ENCODE measurements at regions not wholly inside any gene's neighbourhood (a gene's known extent, or its start where the extent isn't known, plus 50 kb on each side); places are given as distances from the start of the nearest gene placed in this dataset.

GRCh38 chr4:180207921-180208320 is 2035.3 kb upstream of the TENM3 start:
- Mint-ChIP-seq H3K27ac (no peak overlapping the region), H3K4me3 (no peak overlapping the region), H3K9me3 (no peaks in the 10 kb centered on the region)

GRCh38 chr4:180217070-180217469 is 2026.1 kb upstream of the TENM3 start:
- Mint-ChIP-seq H3K4me3 (no peak overlapping the region), H3K4me1 (no peaks in the 10 kb centered on the region), H3K27ac (no peak overlapping the region), H3K9me3 (peaks cover 10% of the 10 kb centered on the region), H3K27me3 (ENCODE audit: low read depth) (no peaks in the 10 kb centered on the region), H3K36me3 (ENCODE audit: low read depth) (no peaks in the 10 kb centered on the region)
- TF ChIP-seq CTCF (IDR thresholded peaks at IDR 0.05; ENCODE audit: unreplicated experiment in 3 of 3), result no peak

More at GRCh38 chr4:180207921-180208320, 2035.3 kb upstream of the TENM3 start:
- Mint-ChIP-seq H3K27me3 (ENCODE audit: low read depth) (no peaks in the 10 kb centered on the region), H3K36me3 (ENCODE audit: low read depth) (no peaks in the 10 kb centered on the region), H3K4me1 (no peaks in the 10 kb centered on the region)
- TF ChIP-seq CTCF (IDR thresholded peaks at IDR 0.05; ENCODE audit: unreplicated experiment in 3 of 3), result no peak

- TF ChIP-seq CTCF (IDR thresholded peaks at IDR 0.05; ENCODE audit: unreplicated experiment in 3 of 3), result no peak
- Mint-ChIP-seq H3K4me1 (no peaks in the 10 kb centered on the region), H3K4me3 (no peak overlapping the region), H3K9me3 (peaks cover 13% of the 10 kb centered on the region), H3K27ac (no peak overlapping the region), H3K36me3 (ENCODE audit: low read depth) (no peaks in the 10 kb centered on the region), H3K27me3 (ENCODE audit: low read depth) (no peaks in the 10 kb centered on the region)
Measured at GRCh38 chr4:180219080-180219479, 2024.1 kb upstream of the TENM3 start.

- Mint-ChIP-seq H3K27me3 (ENCODE audit: low read depth) (peaks cover 4% of the 10 kb centered on the region), H3K27ac (no peak overlapping the region), H3K36me3 (ENCODE audit: low read depth) (no peaks in the 10 kb centered on the region), H3K9me3 (peaks cover 5% of the 10 kb centered on the region), H3K4me3 (no peak overlapping the region), H3K4me1 (no peaks in the 10 kb centered on the region)
- no peak for TF ChIP-seq CTCF (IDR thresholded peaks at IDR 0.05; ENCODE audit: unreplicated experiment in 3 of 3)
Measured at GRCh38 chr4:180225977-180226376, 2017.2 kb upstream of the TENM3 start.

GRCh38 chr4:180234730-180235129 is 2008.5 kb upstream of the TENM3 start:
- Mint-ChIP-seq H3K36me3 (ENCODE audit: low read depth) (no peaks in the 10 kb centered on the region), H3K4me1 (no peaks in the 10 kb centered on the region), H3K4me3 (no peak overlapping the region), H3K9me3 (no peaks in the 10 kb centered on the region), H3K27me3 (ENCODE audit: low read depth) (no peaks in the 10 kb centered on the region), H3K27ac (no peak overlapping the region)
- no peak for TF ChIP-seq CTCF (IDR thresholded peaks at IDR 0.05; ENCODE audit: unreplicated experiment in 3 of 3)

GRCh38 chr4:180240670-180241069 is 2002.5 kb upstream of the TENM3 start:
- Mint-ChIP-seq H3K27ac (no peak overlapping the region), H3K9me3 (no peaks in the 10 kb centered on the region), H3K4me3 (no peak overlapping the region), H3K36me3 (ENCODE audit: low read depth) (no peaks in the 10 kb centered on the region), H3K4me1 (no peaks in the 10 kb centered on the region), H3K27me3 (ENCODE audit: low read depth) (no peaks in the 10 kb centered on the region)
- no peak for TF ChIP-seq CTCF (IDR thresholded peaks at IDR 0.05; ENCODE audit: unreplicated experiment in 3 of 3)
